ACHN (cell line): ENCODE measurements at regions not wholly inside any gene's neighbourhood (a gene's known extent, or its start where the extent isn't known, plus 50 kb on each side); places are given as distances from the start of the nearest gene placed in this dataset.
A peak's percentile ranks its signal among the peaks of the same experiment; 100 is the strongest.
"Not testable (repeated sequence)": the region's sequence is repeated elsewhere in the genome, so short reads cannot be mapped to it uniquely, and the experiment has no call there.

Source experiments
- DNase-seq: peaks from one replicate; pipeline ENCODE4 v3.0.0-alpha.2; 2015
- in situ Hi-C: cut with HindIII; loops from 2 replicates; pipeline ENCODE4 v1.10.0; 2017; ENCODE audit warnings: low sequenced_read_pairs, low pct_ligation_motif_present, low pct_unique_long_range_greater_than_20kb

GRCh38 chr6:803191-803977 lies 110.4 kb upstream of the EXOC2 start:
- in situ Hi-C loops, result no loop called here
- no peak for DNase-seq

- in situ Hi-C loops, result no loop called here
- DNase-seq, result no peak
Observed at GRCh38 chr6:802701-803100, 109.8 kb upstream of the EXOC2 start.

GRCh38 chr6:802223-802622 lies 109.3 kb upstream of the EXOC2 start:
- DNase-seq, in situ Hi-C loops: not testable (repeated sequence)

GRCh38 chr6:799769-800168 lies 106.8 kb upstream of the EXOC2 start:
- in situ Hi-C loops, result no loop called here
- DNase-seq, result no peak

- peak; percentile 45 for DNase-seq
- in situ Hi-C loops, result no loop called here
Observed at GRCh38 chr6:797479-798077, 104.6 kb upstream of the EXOC2 start.

- DNase-seq, result no peak
- in situ Hi-C loops, result no loop called here
Observed at GRCh38 chr6:795046-795685, 102.2 kb upstream of the EXOC2 start.

- in situ Hi-C loops, result no loop called here
- DNase-seq, result no peak
Observed at GRCh38 chr6:793261-793660, 100.3 kb upstream of the EXOC2 start.

- in situ Hi-C loops, result no loop called here
- DNase-seq, result no peak
Observed at GRCh38 chr6:792662-793061, 99.7 kb upstream of the EXOC2 start.

GRCh38 chr6:788058-788457 lies 95.1 kb upstream of the EXOC2 start:
- in situ Hi-C loops, result no loop called here
- no peak for DNase-seq

GRCh38 chr6:786946-787763 lies 94.2 kb upstream of the EXOC2 start:
- in situ Hi-C loops, result no loop called here
- DNase-seq, result peak; percentile 35

GRCh38 chr6:783966-784735 lies 91.2 kb upstream of the EXOC2 start:
- in situ Hi-C loops, result no loop called here
- no peak for DNase-seq

GRCh38 chr6:782141-782540 lies 89.2 kb upstream of the EXOC2 start:
- in situ Hi-C loops, result no loop called here
- DNase-seq, result no peak

GRCh38 chr6:781350-781961 lies 88.5 kb upstream of the EXOC2 start:
- in situ Hi-C loops, result no loop called here
- DNase-seq, result no peak

- in situ Hi-C loops, result no loop called here
- DNase-seq, result no peak
Observed at GRCh38 chr6:780706-781105, 87.8 kb upstream of the EXOC2 start.

GRCh38 chr6:776951-777350 lies 84.0 kb upstream of the EXOC2 start:
- in situ Hi-C loops, result no loop called here
- DNase-seq, result no peak

GRCh38 chr6:776528-776931 lies 83.6 kb upstream of the EXOC2 start:
- no peak for DNase-seq
- in situ Hi-C loops, result no loop called here

- in situ Hi-C loops, result no loop called here
- no peak for DNase-seq
Observed at GRCh38 chr6:775863-776262, 82.9 kb upstream of the EXOC2 start.

GRCh38 chr6:771683-772082 lies 78.7 kb upstream of the EXOC2 start:
- in situ Hi-C loops, result not testable (repeated sequence)

More at GRCh38 chr6:771683-772082, 78.7 kb upstream of the EXOC2 start:
- not testable (repeated sequence) for DNase-seq
